ENCODE measurements at regions not wholly inside any gene's neighbourhood (a gene's known extent, or its start where the extent isn't known, plus 50 kb on each side); places are given as distances from the start of the nearest gene placed in this dataset.

DNA sequence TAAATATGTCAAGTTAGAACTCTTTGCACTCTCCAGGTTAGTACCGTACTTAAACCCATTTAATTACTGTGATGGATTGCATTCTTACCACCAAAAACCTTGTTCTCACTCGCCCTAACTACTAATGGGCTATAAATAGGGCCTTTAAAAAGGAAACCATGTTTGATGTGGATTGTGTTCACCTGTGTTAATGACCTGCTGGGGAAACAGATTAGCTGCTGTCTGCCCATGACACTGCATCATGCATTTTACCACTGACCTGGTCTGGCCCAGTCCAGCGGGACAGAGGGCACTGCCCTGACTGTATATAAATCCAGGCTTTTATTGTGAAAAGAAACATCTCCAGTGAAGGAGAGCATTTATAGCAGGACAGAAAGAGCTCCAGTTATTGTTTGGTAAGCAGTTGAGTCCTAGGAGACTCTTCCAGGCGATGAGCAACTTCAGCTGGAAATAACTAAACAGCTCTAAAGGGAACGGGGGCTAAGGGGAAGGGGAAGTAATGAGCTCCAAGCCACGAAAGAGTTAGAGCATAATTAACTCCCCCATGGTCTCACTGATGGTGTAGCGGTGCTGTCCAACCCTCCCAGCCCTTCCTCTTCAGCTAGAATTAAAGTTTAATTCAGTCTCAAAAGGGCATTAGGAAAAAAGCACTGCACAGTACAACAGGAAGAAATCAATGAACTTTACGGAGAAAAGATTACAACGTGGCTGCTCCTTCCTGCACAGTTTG lies 303.1 kb downstream of the ENC1 start (continued):
- no peak for TF ChIP-seq SAP30 (IDR thresholded peaks at IDR 0.05; ENCODE audit: insufficient read depth, insufficient replicate concordance, low read length)
- no peak for TF ChIP-seq KDM5A (IDR thresholded peaks at IDR 0.05; ENCODE audit: low read length)
- TF ChIP-seq, protein P1, sequence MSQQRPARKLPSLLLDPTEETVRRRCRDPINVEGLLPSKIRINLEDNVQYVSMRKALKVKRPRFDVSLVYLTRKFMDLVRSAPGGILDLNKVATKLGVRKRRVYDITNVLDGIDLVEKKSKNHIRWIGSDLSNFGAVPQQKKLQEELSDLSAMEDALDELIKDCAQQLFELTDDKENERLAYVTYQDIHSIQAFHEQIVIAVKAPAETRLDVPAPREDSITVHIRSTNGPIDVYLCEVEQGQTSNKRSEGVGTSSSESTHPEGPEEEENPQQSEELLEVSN (IDR thresholded peaks at IDR 0.05): no peak
- no peak for TF ChIP-seq EGR1 (IDR thresholded peaks at IDR 0.05; ENCODE audit: borderline replicate concordance, low read depth, low read length)
- TF ChIP-seq POLR2AphosphoS5 (IDR thresholded peaks at IDR 0.05; ENCODE audit: low read depth, low read length): no peak
- TF ChIP-seq, protein P2, sequence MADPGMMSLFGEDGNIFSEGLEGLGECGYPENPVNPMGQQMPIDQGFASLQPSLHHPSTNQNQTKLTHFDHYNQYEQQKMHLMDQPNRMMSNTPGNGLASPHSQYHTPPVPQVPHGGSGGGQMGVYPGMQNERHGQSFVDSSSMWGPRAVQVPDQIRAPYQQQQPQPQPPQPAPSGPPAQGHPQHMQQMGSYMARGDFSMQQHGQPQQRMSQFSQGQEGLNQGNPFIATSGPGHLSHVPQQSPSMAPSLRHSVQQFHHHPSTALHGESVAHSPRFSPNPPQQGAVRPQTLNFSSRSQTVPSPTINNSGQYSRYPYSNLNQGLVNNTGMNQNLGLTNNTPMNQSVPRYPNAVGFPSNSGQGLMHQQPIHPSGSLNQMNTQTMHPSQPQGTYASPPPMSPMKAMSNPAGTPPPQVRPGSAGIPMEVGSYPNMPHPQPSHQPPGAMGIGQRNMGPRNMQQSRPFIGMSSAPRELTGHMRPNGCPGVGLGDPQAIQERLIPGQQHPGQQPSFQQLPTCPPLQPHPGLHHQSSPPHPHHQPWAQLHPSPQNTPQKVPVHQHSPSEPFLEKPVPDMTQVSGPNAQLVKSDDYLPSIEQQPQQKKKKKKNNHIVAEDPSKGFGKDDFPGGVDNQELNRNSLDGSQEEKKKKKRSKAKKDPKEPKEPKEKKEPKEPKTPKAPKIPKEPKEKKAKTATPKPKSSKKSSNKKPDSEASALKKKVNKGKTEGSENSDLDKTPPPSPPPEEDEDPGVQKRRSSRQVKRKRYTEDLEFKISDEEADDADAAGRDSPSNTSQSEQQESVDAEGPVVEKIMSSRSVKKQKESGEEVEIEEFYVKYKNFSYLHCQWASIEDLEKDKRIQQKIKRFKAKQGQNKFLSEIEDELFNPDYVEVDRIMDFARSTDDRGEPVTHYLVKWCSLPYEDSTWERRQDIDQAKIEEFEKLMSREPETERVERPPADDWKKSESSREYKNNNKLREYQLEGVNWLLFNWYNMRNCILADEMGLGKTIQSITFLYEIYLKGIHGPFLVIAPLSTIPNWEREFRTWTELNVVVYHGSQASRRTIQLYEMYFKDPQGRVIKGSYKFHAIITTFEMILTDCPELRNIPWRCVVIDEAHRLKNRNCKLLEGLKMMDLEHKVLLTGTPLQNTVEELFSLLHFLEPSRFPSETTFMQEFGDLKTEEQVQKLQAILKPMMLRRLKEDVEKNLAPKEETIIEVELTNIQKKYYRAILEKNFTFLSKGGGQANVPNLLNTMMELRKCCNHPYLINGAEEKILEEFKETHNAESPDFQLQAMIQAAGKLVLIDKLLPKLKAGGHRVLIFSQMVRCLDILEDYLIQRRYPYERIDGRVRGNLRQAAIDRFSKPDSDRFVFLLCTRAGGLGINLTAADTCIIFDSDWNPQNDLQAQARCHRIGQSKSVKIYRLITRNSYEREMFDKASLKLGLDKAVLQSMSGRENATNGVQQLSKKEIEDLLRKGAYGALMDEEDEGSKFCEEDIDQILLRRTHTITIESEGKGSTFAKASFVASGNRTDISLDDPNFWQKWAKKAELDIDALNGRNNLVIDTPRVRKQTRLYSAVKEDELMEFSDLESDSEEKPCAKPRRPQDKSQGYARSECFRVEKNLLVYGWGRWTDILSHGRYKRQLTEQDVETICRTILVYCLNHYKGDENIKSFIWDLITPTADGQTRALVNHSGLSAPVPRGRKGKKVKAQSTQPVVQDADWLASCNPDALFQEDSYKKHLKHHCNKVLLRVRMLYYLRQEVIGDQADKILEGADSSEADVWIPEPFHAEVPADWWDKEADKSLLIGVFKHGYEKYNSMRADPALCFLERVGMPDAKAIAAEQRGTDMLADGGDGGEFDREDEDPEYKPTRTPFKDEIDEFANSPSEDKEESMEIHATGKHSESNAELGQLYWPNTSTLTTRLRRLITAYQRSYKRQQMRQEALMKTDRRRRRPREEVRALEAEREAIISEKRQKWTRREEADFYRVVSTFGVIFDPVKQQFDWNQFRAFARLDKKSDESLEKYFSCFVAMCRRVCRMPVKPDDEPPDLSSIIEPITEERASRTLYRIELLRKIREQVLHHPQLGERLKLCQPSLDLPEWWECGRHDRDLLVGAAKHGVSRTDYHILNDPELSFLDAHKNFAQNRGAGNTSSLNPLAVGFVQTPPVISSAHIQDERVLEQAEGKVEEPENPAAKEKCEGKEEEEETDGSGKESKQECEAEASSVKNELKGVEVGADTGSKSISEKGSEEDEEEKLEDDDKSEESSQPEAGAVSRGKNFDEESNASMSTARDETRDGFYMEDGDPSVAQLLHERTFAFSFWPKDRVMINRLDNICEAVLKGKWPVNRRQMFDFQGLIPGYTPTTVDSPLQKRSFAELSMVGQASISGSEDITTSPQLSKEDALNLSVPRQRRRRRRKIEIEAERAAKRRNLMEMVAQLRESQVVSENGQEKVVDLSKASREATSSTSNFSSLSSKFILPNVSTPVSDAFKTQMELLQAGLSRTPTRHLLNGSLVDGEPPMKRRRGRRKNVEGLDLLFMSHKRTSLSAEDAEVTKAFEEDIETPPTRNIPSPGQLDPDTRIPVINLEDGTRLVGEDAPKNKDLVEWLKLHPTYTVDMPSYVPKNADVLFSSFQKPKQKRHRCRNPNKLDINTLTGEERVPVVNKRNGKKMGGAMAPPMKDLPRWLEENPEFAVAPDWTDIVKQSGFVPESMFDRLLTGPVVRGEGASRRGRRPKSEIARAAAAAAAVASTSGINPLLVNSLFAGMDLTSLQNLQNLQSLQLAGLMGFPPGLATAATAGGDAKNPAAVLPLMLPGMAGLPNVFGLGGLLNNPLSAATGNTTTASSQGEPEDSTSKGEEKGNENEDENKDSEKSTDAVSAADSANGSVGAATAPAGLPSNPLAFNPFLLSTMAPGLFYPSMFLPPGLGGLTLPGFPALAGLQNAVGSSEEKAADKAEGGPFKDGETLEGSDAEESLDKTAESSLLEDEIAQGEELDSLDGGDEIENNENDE (IDR thresholded peaks at IDR 0.05; ENCODE audit: insufficient replicate concordance, low read length): no peak
